ENCODE measurements at regions not wholly inside any gene's neighbourhood (a gene's known extent, or its start where the extent isn't known, plus 50 kb on each side); places are given as distances from the start of the nearest gene placed in this dataset.

DNA sequence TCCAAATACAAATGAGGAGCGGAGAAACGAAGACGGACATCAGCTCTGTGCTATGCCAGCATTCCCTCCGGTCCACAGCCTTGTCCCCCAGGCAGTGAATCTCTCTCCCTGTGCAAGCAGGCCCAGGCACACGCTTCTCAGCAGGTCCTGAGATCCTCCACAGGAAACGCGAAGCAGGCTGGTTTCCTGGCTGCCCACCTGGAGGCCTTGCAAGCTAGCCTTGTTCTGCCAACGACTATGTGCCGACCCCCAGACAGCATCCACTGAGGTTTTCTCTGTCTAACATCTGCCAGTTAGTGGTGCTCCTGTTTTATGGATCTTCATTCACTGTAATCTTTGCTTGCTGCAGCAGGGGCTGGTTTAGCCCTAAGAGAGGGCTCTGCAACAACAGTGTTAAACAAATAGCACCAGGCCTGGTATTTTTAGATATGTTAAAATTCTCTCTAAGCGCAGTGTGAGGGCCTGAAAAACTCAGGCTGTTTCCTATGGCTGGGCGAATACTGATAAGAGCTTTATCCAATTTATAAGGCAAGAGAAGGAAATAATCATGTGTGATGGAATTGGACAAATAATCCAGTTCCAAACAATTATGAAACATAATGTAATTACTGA, 386.0 kb upstream of the ARID1B start:
- DNase-seq (ENCODE audit: low read depth in 1 of 2, low spot score in 1 of 2), result no peak
- no peak overlapping the region for H3K4me3 ChIP-seq (replicated peaks; ENCODE audit: insufficient read depth, low read length)
- H3K27me3 ChIP-seq (ENCODE audit: insufficient read depth, poor library complexity, severe bottlenecking), result no peaks in the 10 kb centered on the region
- no peak overlapping the region for H3K27ac ChIP-seq (replicated peaks)
- TF ChIP-seq POLR2AphosphoS5 (IDR thresholded peaks at IDR 0.05; ENCODE audit: low read depth), result no peak
- TF ChIP-seq, protein P1, sequence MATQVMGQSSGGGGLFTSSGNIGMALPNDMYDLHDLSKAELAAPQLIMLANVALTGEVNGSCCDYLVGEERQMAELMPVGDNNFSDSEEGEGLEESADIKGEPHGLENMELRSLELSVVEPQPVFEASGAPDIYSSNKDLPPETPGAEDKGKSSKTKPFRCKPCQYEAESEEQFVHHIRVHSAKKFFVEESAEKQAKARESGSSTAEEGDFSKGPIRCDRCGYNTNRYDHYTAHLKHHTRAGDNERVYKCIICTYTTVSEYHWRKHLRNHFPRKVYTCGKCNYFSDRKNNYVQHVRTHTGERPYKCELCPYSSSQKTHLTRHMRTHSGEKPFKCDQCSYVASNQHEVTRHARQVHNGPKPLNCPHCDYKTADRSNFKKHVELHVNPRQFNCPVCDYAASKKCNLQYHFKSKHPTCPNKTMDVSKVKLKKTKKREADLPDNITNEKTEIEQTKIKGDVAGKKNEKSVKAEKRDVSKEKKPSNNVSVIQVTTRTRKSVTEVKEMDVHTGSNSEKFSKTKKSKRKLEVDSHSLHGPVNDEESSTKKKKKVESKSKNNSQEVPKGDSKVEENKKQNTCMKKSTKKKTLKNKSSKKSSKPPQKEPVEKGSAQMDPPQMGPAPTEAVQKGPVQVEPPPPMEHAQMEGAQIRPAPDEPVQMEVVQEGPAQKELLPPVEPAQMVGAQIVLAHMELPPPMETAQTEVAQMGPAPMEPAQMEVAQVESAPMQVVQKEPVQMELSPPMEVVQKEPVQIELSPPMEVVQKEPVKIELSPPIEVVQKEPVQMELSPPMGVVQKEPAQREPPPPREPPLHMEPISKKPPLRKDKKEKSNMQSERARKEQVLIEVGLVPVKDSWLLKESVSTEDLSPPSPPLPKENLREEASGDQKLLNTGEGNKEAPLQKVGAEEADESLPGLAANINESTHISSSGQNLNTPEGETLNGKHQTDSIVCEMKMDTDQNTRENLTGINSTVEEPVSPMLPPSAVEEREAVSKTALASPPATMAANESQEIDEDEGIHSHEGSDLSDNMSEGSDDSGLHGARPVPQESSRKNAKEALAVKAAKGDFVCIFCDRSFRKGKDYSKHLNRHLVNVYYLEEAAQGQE (IDR thresholded peaks at IDR 0.05; ENCODE audit: insufficient replicate concordance, low read depth), result no peak
- TF ChIP-seq GABPA (IDR thresholded peaks at IDR 0.05; ENCODE audit: low read depth), result no peak
- TF ChIP-seq, protein P2, sequence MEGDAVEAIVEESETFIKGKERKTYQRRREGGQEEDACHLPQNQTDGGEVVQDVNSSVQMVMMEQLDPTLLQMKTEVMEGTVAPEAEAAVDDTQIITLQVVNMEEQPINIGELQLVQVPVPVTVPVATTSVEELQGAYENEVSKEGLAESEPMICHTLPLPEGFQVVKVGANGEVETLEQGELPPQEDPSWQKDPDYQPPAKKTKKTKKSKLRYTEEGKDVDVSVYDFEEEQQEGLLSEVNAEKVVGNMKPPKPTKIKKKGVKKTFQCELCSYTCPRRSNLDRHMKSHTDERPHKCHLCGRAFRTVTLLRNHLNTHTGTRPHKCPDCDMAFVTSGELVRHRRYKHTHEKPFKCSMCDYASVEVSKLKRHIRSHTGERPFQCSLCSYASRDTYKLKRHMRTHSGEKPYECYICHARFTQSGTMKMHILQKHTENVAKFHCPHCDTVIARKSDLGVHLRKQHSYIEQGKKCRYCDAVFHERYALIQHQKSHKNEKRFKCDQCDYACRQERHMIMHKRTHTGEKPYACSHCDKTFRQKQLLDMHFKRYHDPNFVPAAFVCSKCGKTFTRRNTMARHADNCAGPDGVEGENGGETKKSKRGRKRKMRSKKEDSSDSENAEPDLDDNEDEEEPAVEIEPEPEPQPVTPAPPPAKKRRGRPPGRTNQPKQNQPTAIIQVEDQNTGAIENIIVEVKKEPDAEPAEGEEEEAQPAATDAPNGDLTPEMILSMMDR (IDR thresholded peaks at IDR 0.05; ENCODE audit: insufficient read depth, low read length), result no peak
- TF ChIP-seq SPI1 (IDR thresholded peaks at IDR 0.05; ENCODE audit: borderline replicate concordance, low read depth), result no peak

DNA sequence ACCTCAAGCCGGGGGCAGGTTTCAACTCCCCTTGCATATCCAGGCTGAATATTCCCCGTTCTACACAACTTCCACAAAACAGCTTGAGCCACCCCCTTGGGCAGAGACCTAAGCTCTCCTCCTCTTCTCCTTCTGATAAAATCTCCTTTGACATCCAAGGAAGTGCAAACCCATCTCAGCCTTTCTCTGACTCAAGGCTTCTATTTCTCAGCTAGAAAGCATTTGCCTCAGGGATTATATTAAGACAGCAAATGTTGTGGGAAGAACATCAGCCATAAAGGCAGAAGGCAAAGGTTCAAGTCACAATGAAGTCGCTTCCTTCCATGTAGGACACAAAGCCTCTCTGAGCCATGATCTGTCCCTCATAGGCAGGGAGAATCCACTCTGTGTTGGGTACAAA, 386.6 kb upstream of the ARID1B start:
- TF ChIP-seq GABPA (IDR thresholded peaks at IDR 0.05; ENCODE audit: low read depth), result no peak
- TF ChIP-seq, protein P2 (IDR thresholded peaks at IDR 0.05; ENCODE audit: insufficient read depth, low read length), result no peak
- TF ChIP-seq POLR2AphosphoS5 (IDR thresholded peaks at IDR 0.05; ENCODE audit: low read depth), result no peak
- TF ChIP-seq, protein P1 (IDR thresholded peaks at IDR 0.05; ENCODE audit: insufficient replicate concordance, low read depth), result no peak
- no peak for TF ChIP-seq SPI1 (IDR thresholded peaks at IDR 0.05; ENCODE audit: borderline replicate concordance, low read depth)
- no peaks in the 10 kb centered on the region for H3K27me3 ChIP-seq (ENCODE audit: insufficient read depth, poor library complexity, severe bottlenecking)
- no peak overlapping the region for H3K4me3 ChIP-seq (replicated peaks; ENCODE audit: insufficient read depth, low read length)
- no peak overlapping the region for H3K27ac ChIP-seq (replicated peaks)
- no peak for DNase-seq (ENCODE audit: low read depth in 1 of 2, low spot score in 1 of 2)

DNA sequence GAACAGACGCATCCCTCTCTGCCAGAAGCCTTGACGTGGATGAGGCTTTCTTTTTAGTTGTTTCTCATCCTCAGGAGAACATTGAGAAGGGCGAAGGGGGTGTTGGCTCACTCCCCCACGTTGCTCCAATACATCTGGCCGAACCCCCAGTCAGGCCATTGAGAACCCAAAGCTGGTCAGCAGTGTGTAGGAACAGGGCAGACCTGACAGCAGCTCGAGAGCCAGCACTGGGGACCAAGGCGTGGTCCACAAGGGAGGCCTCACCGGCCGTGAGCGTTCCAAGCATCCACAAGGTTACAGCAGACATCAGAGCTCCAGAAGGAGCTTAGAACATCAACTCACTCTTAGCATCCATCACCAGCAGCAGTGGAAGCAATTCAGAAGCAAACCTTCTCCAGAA, 387.9 kb upstream of the ARID1B start:
- no peak overlapping the region for H3K27ac ChIP-seq (replicated peaks)
- H3K27me3 ChIP-seq (ENCODE audit: insufficient read depth, poor library complexity, severe bottlenecking), result no peaks in the 10 kb centered on the region
- DNase-seq (ENCODE audit: low read depth in 1 of 2, low spot score in 1 of 2), result no peak
- TF ChIP-seq, protein P2 (IDR thresholded peaks at IDR 0.05; ENCODE audit: insufficient read depth, low read length), result no peak
- TF ChIP-seq POLR2AphosphoS5 (IDR thresholded peaks at IDR 0.05; ENCODE audit: low read depth), result no peak
- TF ChIP-seq GABPA (IDR thresholded peaks at IDR 0.05; ENCODE audit: low read depth), result no peak
- TF ChIP-seq, protein P1 (IDR thresholded peaks at IDR 0.05; ENCODE audit: insufficient replicate concordance, low read depth), result no peak
- TF ChIP-seq SPI1 (IDR thresholded peaks at IDR 0.05; ENCODE audit: borderline replicate concordance, low read depth), result no peak
- H3K4me3 ChIP-seq (replicated peaks; ENCODE audit: insufficient read depth, low read length), result no peak overlapping the region
